HepG2 (cell line): ENCODE measurements at regions not wholly inside any gene's neighbourhood (a gene's known extent, or its start where the extent isn't known, plus 50 kb on each side); places are given as distances from the start of the nearest gene placed in this dataset.

Source experiments
- ATAC-seq: fragments of 200-7000 bp; cut with Tn5 transposase; 3 replicates; pipeline ENCODE4 v1.9.1; 2020; ENCODE audit warnings: mild to moderate bottlenecking, moderate library complexity
- BruUV-seq: library from RNA; stranded (reverse); fragments of 400-500 nt; replicated peaks from 2 replicates; lab custom pipeline; 2021; lab: Mats Ljungman, UMichigan
- CTCF ChIA-PET: fragments of 300-600 bp; formaldehyde crosslinking; extraction: SDS; loops from one replicate; lab custom pipeline; 2021; ENCODE audit warnings: low total read pairs, inconsistent platforms, low intra/inter-chr PET ratio; lab: Yijun Ruan, JAX
- POLR2A ChIA-PET: fragments of 350-600 bp; sonication (Branson Sonifier 250); formaldehyde crosslinking; loops from one replicate; lab custom pipeline; 2020; ENCODE audit warnings: antibody characterized with exemption, inconsistent platforms; lab: Yijun Ruan, JAX
- DNase-seq: peaks from one replicate; pipeline ENCODE4 v3.0.0-alpha.2; 2015; ENCODE audit warnings: low spot score
- FAIRE-seq: peaks from 3 replicates; lab custom pipeline; 2011; peaks lifted over from hg19 to GRCh38; lab: Jason Lieb, UNC
- H2AFZ ChIP-seq: one replicate; pipeline ENCODE4 v1.6.1; 2011; ENCODE audit warnings: low read length, inconsistent platforms
- H3K27ac ChIP-seq: fragments of 300-600 bp; 3 replicates; pipeline ENCODE4 v1.8.0; 2011; ENCODE audit warnings: mixed run types, mild to moderate bottlenecking, mixed read lengths, low read length, inconsistent platforms; ENCODE audit not compliant: insufficient read depth; ENCODE audit errors: extremely low read length
- H3K27me3 ChIP-seq, 2 experiments: fragments of 200-600 bp in 1 of 2; 2 replicates in 1 of 2; 3 replicates in 1 of 2; pipeline versions ENCODE4 v1.6.0 to v1.8.0; 2011; ENCODE audit warnings: low read length in 2 of 2, mild to moderate bottlenecking in 2 of 2, moderate library complexity in 2 of 2, inconsistent platforms in 1 of 2; ENCODE audit not compliant: insufficient read depth in 2 of 2, control insufficient read depth in 1 of 2
- H3K36me3 ChIP-seq, 2 experiments: fragments of 200-600 bp in 1 of 2; replicated peaks in 1 of 2; 2 replicates in 1 of 2; 3 replicates in 1 of 2; pipeline versions ENCODE4 v1.5.1 to v1.8.0; 2011; ENCODE audit warnings: low read length in 2 of 2, inconsistent platforms in 1 of 2; ENCODE audit not compliant: insufficient read depth in 2 of 2, control insufficient read depth in 1 of 2
- H3K4me1 ChIP-seq: 2 replicates; pipeline ENCODE4 v1.5.1; 2012; ENCODE audit warnings: low read length, inconsistent platforms; ENCODE audit not compliant: insufficient read depth
- H3K4me2 ChIP-seq: 2 replicates; pipeline ENCODE4 v1.6.0; 2011; ENCODE audit warnings: low read depth, low read length, inconsistent platforms
- H3K4me3 ChIP-seq, 3 experiments: fragments of 200-600 bp in 1 of 3; sonication (generic), shearing (Covaris generic) in 1 of 3; replicated peaks in 1 of 3; 2 replicates each; pipeline ENCODE4 v1.5.1; 2011 to 2016; ENCODE audit warnings: low read length in 3 of 3, inconsistent platforms in 2 of 3, low read depth in 2 of 3, mild to moderate bottlenecking in 2 of 3, control low read depth in 1 of 3, mixed read lengths in 1 of 3; ENCODE audit not compliant: insufficient read depth in 1 of 3
- H3K79me2 ChIP-seq: one replicate; pipeline ENCODE4 v1.6.1; 2011; ENCODE audit warnings: low read length, inconsistent platforms; ENCODE audit not compliant: insufficient read depth
- H3K9ac ChIP-seq: 2 replicates; pipeline ENCODE4 v1.6.0; 2011; ENCODE audit warnings: mild to moderate bottlenecking, low read depth, low read length, inconsistent platforms; ENCODE audit not compliant: insufficient read depth
- H3K9me3 ChIP-seq: 2 replicates; pipeline ENCODE4 v1.5.1; 2012; ENCODE audit warnings: mild to moderate bottlenecking, low read length
- H4K20me1 ChIP-seq: 2 replicates; pipeline ENCODE4 v1.6.0; 2011; ENCODE audit warnings: inconsistent platforms, mild to moderate bottlenecking, low read length, moderate library complexity; ENCODE audit not compliant: insufficient read depth
- AHDC1 ChIP-seq: sonication (generic); formaldehyde crosslinking; IDR thresholded peaks from 2 replicates; pipeline ENCODE4 v1.5.1; 2020; ENCODE audit warnings: mild to moderate bottlenecking, missing genetic modification reagents, borderline replicate concordance
- CENPX ChIP-seq: sonication (generic); formaldehyde crosslinking; IDR thresholded peaks from 2 replicates; pipeline ENCODE4 v1.9.0; 2021; ENCODE audit warnings: mild to moderate bottlenecking, missing genetic modification reagents, moderate library complexity
- FOXM1 ChIP-seq: sonication (generic); formaldehyde crosslinking; IDR thresholded peaks from 2 replicates; pipeline ENCODE4 v1.5.0; 2020; ENCODE audit warnings: missing genetic modification reagents
- HMGXB4 ChIP-seq, 2 experiments: sonication (generic) in 1 of 2; formaldehyde crosslinking in 1 of 2; IDR thresholded peaks; 2 replicates each; pipeline versions ENCODE4 v1.4.0 to v1.6.1; 2018 to 2020; ENCODE audit warnings: missing genetic modification reagents in 2 of 2, borderline replicate concordance in 1 of 2, low read depth in 1 of 2, mild to moderate bottlenecking in 1 of 2, missing biosample characterization in 1 of 2
- HNF4A ChIP-seq: sonication (generic); formaldehyde crosslinking; IDR thresholded peaks from 2 replicates; pipeline ENCODE4 v1.4.0; 2020; ENCODE audit warnings: missing genetic modification reagents
- RXRA ChIP-seq: sonication (generic); formaldehyde crosslinking; IDR thresholded peaks from 2 replicates; pipeline ENCODE4 v1.5.1; 2020; ENCODE audit warnings: missing genetic modification reagents
- TBL1XR1 ChIP-seq: fragments of 150-350 bp; IDR thresholded peaks from 2 replicates; pipeline ENCODE4 v1.6.1; 2014; ENCODE audit warnings: borderline replicate concordance, low read length; ENCODE audit not compliant: partially characterized antibody
- TRIM22 ChIP-seq: fragments of 450-650 bp; IDR thresholded peaks from 2 replicates; pipeline ENCODE4 v1.6.1; 2017
- ZSCAN5A ChIP-seq: sonication (generic); formaldehyde crosslinking; IDR thresholded peaks from 2 replicates; pipeline ENCODE4 v1.8.0; 2022; ENCODE audit warnings: mild to moderate bottlenecking, missing genetic modification reagents, borderline replicate concordance
- WGBS: methylation state at CpG from one replicate; pipeline ENCODE4 v1.1.6; 2017; ENCODE audit warnings: low lambda C conversion rate; 5-methylcytosine and 5-hydroxymethylcytosine counted together
- in situ Hi-C: cut with HindIII; loops from 2 replicates; pipeline ENCODE4 v1.10.0; 2017; ENCODE audit warnings: low pct_unique_long_range_greater_than_20kb; ENCODE audit not compliant: extremely low pct_ligation_motif_present
- intact Hi-C: fragments of 100-400 bp; cut with micrococcal nuclease; formaldehyde crosslinking; loops from one replicate; pipeline ENCODE4 v1.10.0; 2022; ENCODE audit not compliant: unreplicated experiment

- TF ChIP-seq RXRA (CRISPR knock-in tag) (no peak), HNF4A (no peak), HMGXB4 (CRISPR knock-in tag; IDR thresholded peaks at IDR 0.05; ENCODE audit: borderline replicate concordance in 1 of 2, low read depth in 1 of 2) (no peak), CENPX (CRISPR knock-in tag) (no peak), AHDC1 (CRISPR knock-in tag) (no peak), TBL1XR1 (no peak), FOXM1 (CRISPR knock-in tag) (no peak), ZSCAN5A (CRISPR knock-in tag) (no peak), TRIM22 (no peak)
- FAIRE-seq (no peak), ATAC-seq (no peak), DNase-seq (no peak)
- H3K36me3 ChIP-seq, result no peaks in the 10 kb centered on the region
- H2AFZ ChIP-seq, result no peak overlapping the region
- H3K4me2 ChIP-seq, result no peak overlapping the region
- no peaks in the 10 kb centered on the region; a peak in 1 of 5 replicates for H3K27me3 ChIP-seq
- no TSS peak for BruUV-seq
- H4K20me1 ChIP-seq, result no peaks in the 10 kb centered on the region
- intact Hi-C loops (loop anchor here (10.0 kb wide), 1 partner anchor 428 kb away; no protein-coding TSS in a partner anchor), in situ Hi-C loops (loop anchor here (10.0 kb wide), 1 partner anchor 118 kb away; no protein-coding TSS in a partner anchor)
- no peaks in the 10 kb centered on the region for H3K9me3 ChIP-seq
- no peak overlapping the region for H3K27ac ChIP-seq
- no peaks in the 10 kb centered on the region for H3K79me2 ChIP-seq
- no peak overlapping the region for H3K9ac ChIP-seq
- no peak overlapping the region for H3K4me3 ChIP-seq
- ChIA-PET POLR2A (no interaction called here), CTCF (interaction anchor here (1.5 kb wide), 1 partner anchor 122 kb away, joined by 23 read pairs; no protein-coding TSS in a partner anchor)
- no peaks in the 10 kb centered on the region for H3K4me1 ChIP-seq
- WGBS, result 97% methylated on average over 2 of the region's 2 CpGs
Observed at GRCh38 chr3:81217101-81217500, 544.3 kb downstream of the GBE1 start.
